ENCODE measurements at regions not wholly inside any gene's neighbourhood (a gene's known extent, or its start where the extent isn't known, plus 50 kb on each side); places are given as distances from the start of the nearest gene placed in this dataset.

DNA sequence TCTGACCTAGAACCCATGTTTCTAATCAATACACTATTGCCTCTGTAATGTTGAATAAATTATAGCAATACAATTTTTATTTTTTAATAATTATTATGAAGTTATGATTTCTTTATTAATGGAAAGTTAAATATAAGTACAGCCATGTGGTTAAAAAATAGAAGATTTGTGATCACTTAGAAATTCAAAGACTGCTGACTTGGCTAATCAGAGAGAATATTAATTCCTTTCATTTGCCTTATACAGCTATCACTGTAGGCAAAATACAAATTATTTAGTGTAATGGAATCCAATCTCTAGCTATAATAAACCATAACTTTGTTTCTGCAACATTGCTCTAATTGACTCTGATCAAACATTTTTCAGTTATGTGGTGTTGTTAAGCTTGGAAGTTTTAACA lies 255.0 kb upstream of the TAS2R1 start:
- no peak for DNase-seq (ENCODE audit: extremely low spot score)
- CTCF ChIA-PET: no interaction called here
- TF ChIP-seq FOXM1 (IDR thresholded peaks at IDR 0.05; ENCODE audit: borderline replicate concordance) (no peak), ARNT (IDR thresholded peaks at IDR 0.05) (no peak), L3MBTL2 (conservative IDR thresholded peaks at IDR 0.05) (no peak), CTBP1 (IDR thresholded peaks at IDR 0.05; ENCODE audit: borderline replicate concordance) (no peak), NFRKB (IDR thresholded peaks at IDR 0.05) (no peak), FOXK2 (IDR thresholded peaks at IDR 0.05) (no peak), SUZ12 (IDR thresholded peaks at IDR 0.05) (no peak), LEF1 (IDR thresholded peaks at IDR 0.05; ENCODE audit: borderline replicate concordance) (no peak), HDGF (IDR thresholded peaks at IDR 0.05; ENCODE audit: borderline replicate concordance) (no peak)
- TF ChIP-seq, protein P1, sequence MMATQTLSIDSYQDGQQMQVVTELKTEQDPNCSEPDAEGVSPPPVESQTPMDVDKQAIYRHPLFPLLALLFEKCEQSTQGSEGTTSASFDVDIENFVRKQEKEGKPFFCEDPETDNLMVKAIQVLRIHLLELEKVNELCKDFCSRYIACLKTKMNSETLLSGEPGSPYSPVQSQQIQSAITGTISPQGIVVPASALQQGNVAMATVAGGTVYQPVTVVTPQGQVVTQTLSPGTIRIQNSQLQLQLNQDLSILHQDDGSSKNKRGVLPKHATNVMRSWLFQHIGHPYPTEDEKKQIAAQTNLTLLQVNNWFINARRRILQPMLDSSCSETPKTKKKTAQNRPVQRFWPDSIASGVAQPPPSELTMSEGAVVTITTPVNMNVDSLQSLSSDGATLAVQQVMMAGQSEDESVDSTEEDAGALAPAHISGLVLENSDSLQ (IDR thresholded peaks at IDR 0.05): no peak
- POLR2A ChIA-PET: no interaction called here

DNA sequence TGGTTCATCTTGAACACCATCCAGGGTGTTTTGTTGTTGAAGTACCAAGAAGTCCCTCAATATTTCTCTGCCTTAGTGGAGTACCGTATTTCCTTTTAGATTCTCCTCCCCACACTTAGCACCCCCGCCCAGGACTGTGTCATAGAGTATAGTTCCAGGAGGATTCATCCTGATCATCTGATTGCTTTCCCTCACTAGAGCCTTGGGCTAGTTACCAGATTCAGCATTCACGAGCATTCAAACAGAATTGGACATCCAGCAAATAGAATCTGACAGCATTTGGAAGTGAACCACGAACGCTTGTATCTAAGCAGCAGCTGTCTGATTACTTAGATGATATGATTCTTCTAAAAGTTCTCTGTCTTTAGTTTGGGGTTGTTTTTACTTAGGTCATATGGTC lies 248.1 kb upstream of the TAS2R1 start:
- TF ChIP-seq FOXA1 (IDR thresholded peaks at IDR 0.05) (no peak), ELF4 (IDR thresholded peaks at IDR 0.05) (no peak), ZNF384 (IDR thresholded peaks at IDR 0.05) (no peak), L3MBTL2 (conservative IDR thresholded peaks at IDR 0.05) (no peak), SUZ12 (IDR thresholded peaks at IDR 0.05) (no peak), BHLHE40 (IDR thresholded peaks at IDR 0.05; ENCODE audit: borderline replicate concordance) (no peak), TARDBP (IDR thresholded peaks at IDR 0.05) (no peak), FOXK2 (IDR thresholded peaks at IDR 0.05) (no peak), LEF1 (IDR thresholded peaks at IDR 0.05; ENCODE audit: borderline replicate concordance) (no peak), NFRKB (IDR thresholded peaks at IDR 0.05) (no peak), CTBP1 (IDR thresholded peaks at IDR 0.05; ENCODE audit: borderline replicate concordance) (no peak), ARNT (IDR thresholded peaks at IDR 0.05) (no peak), HDGF (IDR thresholded peaks at IDR 0.05; ENCODE audit: borderline replicate concordance) (no peak), SP1 (IDR thresholded peaks at IDR 0.05) (no peak), FOXM1 (IDR thresholded peaks at IDR 0.05; ENCODE audit: borderline replicate concordance) (no peak)
- TF ChIP-seq, protein P1 (IDR thresholded peaks at IDR 0.05): no peak
- ChIA-PET POLR2A (no interaction called here), CTCF (no interaction called here)
- no peak for DNase-seq (ENCODE audit: extremely low spot score)

DNA sequence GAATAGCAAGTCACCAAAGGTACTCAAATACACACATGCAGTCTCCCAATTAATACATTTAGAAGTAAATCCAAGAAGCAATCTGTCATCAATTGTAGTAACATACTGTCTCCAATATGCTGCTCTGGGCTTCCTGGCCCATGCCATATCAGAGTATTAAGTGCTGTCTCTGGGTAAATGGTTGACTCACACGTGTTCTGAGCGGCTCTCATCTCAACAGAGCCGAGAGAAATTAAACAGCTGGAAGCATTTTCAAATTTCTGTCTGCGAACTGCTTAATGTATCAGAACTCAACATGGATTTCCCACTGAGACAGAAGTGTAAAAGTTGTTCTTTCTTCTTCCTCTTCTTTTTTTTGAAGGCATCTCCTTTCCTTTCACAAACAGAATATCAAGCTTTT lies 247.3 kb upstream of the TAS2R1 start:
- TF ChIP-seq ZNF384 (IDR thresholded peaks at IDR 0.05) (no peak), FOXM1 (IDR thresholded peaks at IDR 0.05; ENCODE audit: borderline replicate concordance) (no peak), CTBP1 (IDR thresholded peaks at IDR 0.05; ENCODE audit: borderline replicate concordance) (no peak), ARNT (IDR thresholded peaks at IDR 0.05) (no peak), TARDBP (IDR thresholded peaks at IDR 0.05) (no peak), FOXK2 (IDR thresholded peaks at IDR 0.05) (no peak), SP1 (IDR thresholded peaks at IDR 0.05) (no peak), NFRKB (IDR thresholded peaks at IDR 0.05) (no peak), BHLHE40 (IDR thresholded peaks at IDR 0.05; ENCODE audit: borderline replicate concordance) (no peak), SUZ12 (IDR thresholded peaks at IDR 0.05) (no peak), LEF1 (IDR thresholded peaks at IDR 0.05; ENCODE audit: borderline replicate concordance) (no peak), HDGF (IDR thresholded peaks at IDR 0.05; ENCODE audit: borderline replicate concordance) (no peak), L3MBTL2 (conservative IDR thresholded peaks at IDR 0.05) (no peak), ELF4 (IDR thresholded peaks at IDR 0.05) (no peak)
- TF ChIP-seq, protein P1 (IDR thresholded peaks at IDR 0.05): no peak
- ChIA-PET CTCF (no interaction called here), POLR2A (no interaction called here)
- DNase-seq (ENCODE audit: extremely low spot score): no peak

DNA sequence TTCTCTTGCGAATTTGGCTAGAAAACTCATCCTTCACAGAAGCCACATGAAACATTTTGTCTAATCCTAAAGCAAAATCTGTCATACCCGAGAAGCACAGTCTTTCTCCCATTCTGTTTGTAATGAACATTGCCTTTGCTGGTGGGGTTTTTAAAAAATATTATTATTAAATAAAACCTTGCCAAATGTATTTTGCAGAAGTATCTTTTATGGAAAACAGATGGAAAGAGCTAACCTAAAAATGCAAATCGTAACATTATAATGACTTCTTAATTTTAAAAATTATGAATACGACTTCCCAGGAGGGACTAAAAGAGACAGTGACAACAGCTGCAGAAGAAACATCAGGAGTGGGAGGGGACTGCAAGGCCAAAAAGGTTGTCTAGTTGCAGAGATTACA lies 246.3 kb upstream of the TAS2R1 start:
- POLR2A ChIA-PET: no interaction called here
- TF ChIP-seq BHLHE40 (IDR thresholded peaks at IDR 0.05; ENCODE audit: borderline replicate concordance) (no peak), NFRKB (IDR thresholded peaks at IDR 0.05) (no peak), SUZ12 (IDR thresholded peaks at IDR 0.05) (no peak), L3MBTL2 (conservative IDR thresholded peaks at IDR 0.05) (no peak), ELF4 (IDR thresholded peaks at IDR 0.05) (no peak), TARDBP (IDR thresholded peaks at IDR 0.05) (no peak), CTBP1 (IDR thresholded peaks at IDR 0.05; ENCODE audit: borderline replicate concordance) (no peak), SP1 (IDR thresholded peaks at IDR 0.05) (no peak), LEF1 (IDR thresholded peaks at IDR 0.05; ENCODE audit: borderline replicate concordance) (no peak)
- no peak for DNase-seq (ENCODE audit: extremely low spot score)
- CTCF ChIA-PET: no interaction called here

DNA sequence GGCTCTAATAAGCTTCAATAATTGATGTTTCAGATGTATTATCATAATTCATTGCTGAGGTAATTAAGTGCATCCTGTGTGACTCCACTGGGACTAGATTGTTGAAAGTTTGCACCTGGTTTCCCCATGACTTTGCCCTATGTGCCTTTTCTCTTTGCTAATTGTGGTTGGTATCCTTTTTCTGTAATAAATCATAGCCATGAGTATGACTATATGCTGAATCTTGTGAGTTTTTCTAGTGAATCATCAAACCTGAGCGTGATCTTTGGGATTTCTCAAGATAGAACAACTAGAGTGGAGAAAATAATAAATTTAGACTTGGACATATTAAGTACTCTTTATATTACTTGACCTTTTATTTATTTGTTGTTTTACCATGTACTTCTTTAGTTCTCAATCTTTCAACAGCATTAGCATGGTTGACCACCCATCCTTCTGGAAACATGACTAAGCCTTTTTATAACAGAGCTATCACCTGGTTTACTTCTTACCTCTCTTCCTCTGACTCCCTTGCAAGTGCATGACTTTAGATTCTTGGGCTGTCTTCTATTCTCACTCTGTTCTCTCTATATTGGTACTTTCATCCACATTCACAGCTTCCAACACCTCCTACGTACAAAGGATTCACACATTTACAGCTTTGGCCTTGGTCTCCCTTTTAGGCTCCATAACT lies 239.6 kb upstream of the TAS2R1 start:
- ChIA-PET CTCF (no interaction called here), POLR2A (no interaction called here)
- TF ChIP-seq ZNF384 (IDR thresholded peaks at IDR 0.05) (no peak), ELF4 (IDR thresholded peaks at IDR 0.05) (no peak), FOXK2 (IDR thresholded peaks at IDR 0.05) (no peak), L3MBTL2 (conservative IDR thresholded peaks at IDR 0.05) (no peak), FOXA1 (IDR thresholded peaks at IDR 0.05) (no peak), TARDBP (IDR thresholded peaks at IDR 0.05) (no peak)
- TF ChIP-seq, protein P1 (IDR thresholded peaks at IDR 0.05): no peak
- no peak for DNase-seq (ENCODE audit: extremely low spot score)

DNA sequence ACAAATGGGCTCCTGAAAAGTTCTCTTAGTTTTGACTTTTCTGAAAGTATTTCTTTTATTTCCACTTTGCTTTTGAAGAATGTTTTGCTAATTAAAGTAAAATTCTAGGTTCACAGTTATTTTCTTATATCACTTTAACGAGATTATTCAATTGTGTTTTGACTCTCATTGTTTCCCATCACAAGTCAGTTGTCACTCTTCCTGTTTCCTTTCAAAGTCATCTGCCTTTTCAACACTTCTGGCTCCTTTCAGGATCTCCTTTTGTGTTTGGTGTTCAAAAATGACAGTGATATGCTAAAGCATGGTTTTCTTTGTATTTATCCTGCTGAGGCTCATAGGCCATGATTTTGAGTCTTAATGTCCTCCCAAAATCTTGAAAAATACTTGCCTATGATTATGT lies 235.4 kb upstream of the TAS2R1 start:
- DNase-seq (ENCODE audit: extremely low spot score): no peak
- TF ChIP-seq, protein P1 (IDR thresholded peaks at IDR 0.05): no peak
- TF ChIP-seq CTBP1 (IDR thresholded peaks at IDR 0.05; ENCODE audit: borderline replicate concordance) (no peak), FOXA1 (IDR thresholded peaks at IDR 0.05) (no peak), FOXM1 (IDR thresholded peaks at IDR 0.05; ENCODE audit: borderline replicate concordance) (no peak), SUZ12 (IDR thresholded peaks at IDR 0.05) (no peak), LEF1 (IDR thresholded peaks at IDR 0.05; ENCODE audit: borderline replicate concordance) (no peak)
- CTCF ChIA-PET: no interaction called here
- POLR2A ChIA-PET: no interaction called here
